ES-I3 (cell line): ENCODE measurements at regions not wholly inside any gene's neighbourhood (a gene's known extent, or its start where the extent isn't known, plus 50 kb on each side); places are given as distances from the start of the nearest gene placed in this dataset.

Source experiments
- H3K36me3 ChIP-seq: 2 replicates; pipeline ENCODE4 v1.6.1; 2013; ENCODE audit warnings: mild to moderate bottlenecking, low read length, control low read depth, moderate library complexity; ENCODE audit not compliant: insufficient read depth
- H3K4me1 ChIP-seq: 2 replicates; pipeline ENCODE4 v1.6.1; 2013; ENCODE audit warnings: mild to moderate bottlenecking, control low read depth, low read length; ENCODE audit not compliant: insufficient read depth
- H3K9ac ChIP-seq: 2 replicates; pipeline ENCODE4 v1.6.1; 2013; ENCODE audit warnings: low read depth, mild to moderate bottlenecking, low read length, moderate library complexity
- H3K9me3 ChIP-seq: 2 replicates; pipeline ENCODE4 v1.6.1; 2013; ENCODE audit warnings: mild to moderate bottlenecking, low read length, moderate library complexity; ENCODE audit not compliant: control insufficient read depth, insufficient read depth

GRCh38 chr15:93185796-93186195 lies 96.8 kb upstream of the RGMA start:
- no peak overlapping the region for H3K9ac ChIP-seq
- H3K4me1 ChIP-seq: peaks cover 27% of the 10 kb centered on the region
- H3K36me3 ChIP-seq: no peaks in the 10 kb centered on the region
- no peaks in the 10 kb centered on the region for H3K9me3 ChIP-seq

GRCh38 chr15:93182703-93183205 lies 93.7 kb upstream of the RGMA start:
- Histone ChIP-seq H3K9ac (no peak overlapping the region), H3K4me1 (peaks cover 22% of the 10 kb centered on the region), H3K9me3 (no peaks in the 10 kb centered on the region), H3K36me3 (no peaks in the 10 kb centered on the region)

- H3K9ac ChIP-seq: no peak overlapping the region
- peaks cover 15% of the 10 kb centered on the region for H3K4me1 ChIP-seq
- no peaks in the 10 kb centered on the region for H3K36me3 ChIP-seq
- no peaks in the 10 kb centered on the region for H3K9me3 ChIP-seq
Observed at GRCh38 chr15:93180656-93181055, 91.6 kb upstream of the RGMA start.

DNA sequence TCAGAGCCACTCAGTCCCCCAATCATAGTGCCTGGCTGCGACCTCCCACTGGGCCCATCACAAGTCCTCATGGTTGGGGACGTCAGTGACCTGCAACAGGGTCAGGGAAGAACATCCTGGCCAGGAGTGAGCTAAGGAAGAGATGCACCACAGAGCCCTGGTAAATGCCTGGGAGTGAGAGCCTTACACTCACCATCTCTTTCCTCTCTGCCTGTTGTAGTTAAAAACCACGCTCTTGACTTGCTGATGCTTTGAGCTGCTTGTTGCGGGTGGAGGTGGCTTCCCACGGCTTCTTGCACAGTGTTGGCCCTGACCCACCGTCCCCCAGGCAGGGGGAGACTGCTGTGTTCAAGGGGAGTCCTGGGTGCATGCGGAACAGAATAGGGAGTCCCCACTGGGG lies 91.1 kb upstream of the RGMA start:
- Histone ChIP-seq H3K36me3 (no peaks in the 10 kb centered on the region), H3K9me3 (no peaks in the 10 kb centered on the region), H3K9ac (no peak overlapping the region), H3K4me1 (peaks cover 15% of the 10 kb centered on the region)

GRCh38 chr15:93179700-93180102 lies 90.7 kb upstream of the RGMA start:
- H3K9ac ChIP-seq: no peak overlapping the region

GRCh38 chr15:93179072-93179471 lies 90.1 kb upstream of the RGMA start:
- Histone ChIP-seq H3K9me3 (no peaks in the 10 kb centered on the region), H3K9ac (no peak overlapping the region), H3K36me3 (no peaks in the 10 kb centered on the region), H3K4me1 (peaks cover 15% of the 10 kb centered on the region)

More at GRCh38 chr15:93179700-93180102, 90.7 kb upstream of the RGMA start:
- Histone ChIP-seq H3K4me1 (peaks cover 15% of the 10 kb centered on the region), H3K9me3 (no peaks in the 10 kb centered on the region), H3K36me3 (no peaks in the 10 kb centered on the region)

- H3K4me1 ChIP-seq: peaks cover 15% of the 10 kb centered on the region
Observed at GRCh38 chr15:93178371-93178770, 89.4 kb upstream of the RGMA start.

DNA sequence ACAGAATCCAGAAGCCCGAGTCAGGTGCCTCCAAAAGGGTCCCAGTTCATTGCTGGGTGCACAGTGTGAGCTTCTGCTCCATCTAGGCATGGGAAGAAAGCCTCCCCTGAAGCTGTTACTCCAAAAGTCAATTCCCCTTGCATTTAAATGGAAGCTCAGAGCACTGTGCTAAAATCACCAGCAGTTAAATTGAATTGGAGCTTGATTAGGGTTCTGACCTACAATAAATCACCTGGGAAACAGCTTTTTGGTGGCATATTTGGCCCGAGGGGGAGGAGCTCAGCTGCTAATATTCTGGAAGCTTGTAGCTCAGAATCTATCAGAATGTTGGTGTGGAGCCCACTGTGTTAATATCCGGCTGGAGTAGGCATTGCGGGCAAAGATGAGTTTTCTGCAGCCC lies 87.1 kb upstream of the RGMA start:
- Histone ChIP-seq H3K36me3 (no peaks in the 10 kb centered on the region), H3K9ac (no peak overlapping the region), H3K9me3 (0 out of 2 replicates have a peak, but pooled peaks cover 4% of the 10 kb centered on the region), H3K4me1 (peaks cover 10% of the 10 kb centered on the region)

More at GRCh38 chr15:93178371-93178770, 89.4 kb upstream of the RGMA start:
- Histone ChIP-seq H3K9me3 (no peaks in the 10 kb centered on the region), H3K9ac (no peak overlapping the region), H3K36me3 (no peaks in the 10 kb centered on the region)

GRCh38 chr15:93174836-93175235 lies 85.8 kb upstream of the RGMA start:
- no peaks in the 10 kb centered on the region; the same call in 1 of the 2 replicates for H3K4me1 ChIP-seq
- no peak overlapping the region for H3K9ac ChIP-seq
- no peaks in the 10 kb centered on the region for H3K36me3 ChIP-seq
- 0 out of 2 replicates have a peak, but pooled peaks cover 4% of the 10 kb centered on the region for H3K9me3 ChIP-seq

DNA sequence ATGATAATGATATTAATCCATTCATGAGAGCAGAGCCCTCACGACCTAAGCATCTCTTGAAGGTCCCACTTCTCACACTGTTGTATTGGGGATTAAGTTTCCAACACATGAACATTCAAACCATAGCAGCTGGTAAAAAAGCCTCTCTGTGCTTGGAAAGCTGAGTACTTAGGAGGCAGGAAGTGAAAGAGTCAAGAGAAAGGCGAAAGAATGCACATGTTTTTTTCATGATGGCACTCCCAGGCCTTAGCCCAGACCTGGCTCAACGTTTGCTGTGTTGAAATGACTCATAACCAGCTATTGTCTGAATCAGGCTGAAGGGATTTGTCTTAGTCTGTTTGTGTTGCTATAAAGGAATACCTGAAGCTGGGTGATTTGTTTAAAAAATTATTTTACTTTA lies 84.4 kb upstream of the RGMA start:
- no peaks in the 10 kb centered on the region for H3K36me3 ChIP-seq
- H3K4me1 ChIP-seq: no peaks in the 10 kb centered on the region
- 0 out of 2 replicates have a peak, but pooled peaks cover 4% of the 10 kb centered on the region for H3K9me3 ChIP-seq
- no peak overlapping the region for H3K9ac ChIP-seq

GRCh38 chr15:93171476-93171875 lies 82.5 kb upstream of the RGMA start:
- Histone ChIP-seq H3K9me3 (peaks cover 4% of the 10 kb centered on the region; the same call in 1 of the 2 replicates), H3K4me1 (no peaks in the 10 kb centered on the region), H3K9ac (no peak overlapping the region), H3K36me3 (no peaks in the 10 kb centered on the region)

DNA sequence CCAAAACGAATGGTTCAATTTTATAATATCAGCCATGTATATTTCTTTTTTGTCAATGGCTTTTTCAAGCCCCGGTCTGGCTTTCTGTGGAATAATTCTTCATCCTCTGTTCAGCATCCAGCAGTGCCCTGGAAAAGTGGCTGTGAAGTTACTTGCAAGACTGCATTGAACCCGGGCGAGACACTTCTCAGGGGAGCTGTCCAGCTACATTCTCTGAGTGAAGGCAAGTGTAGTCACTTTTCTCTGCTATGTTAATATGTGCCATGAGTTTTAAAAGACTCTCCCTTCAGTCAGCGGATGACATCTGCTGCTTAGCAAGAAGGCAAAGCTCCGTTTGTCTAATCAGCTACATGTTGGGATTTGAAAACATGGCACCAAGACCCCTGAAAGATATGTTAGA lies 81.3 kb upstream of the RGMA start:
- H3K9me3 ChIP-seq: peaks cover 4% of the 10 kb centered on the region; the same call in 1 of the 2 replicates
- H3K9ac ChIP-seq: no peak overlapping the region
- no peaks in the 10 kb centered on the region for H3K36me3 ChIP-seq
- no peaks in the 10 kb centered on the region for H3K4me1 ChIP-seq

- Histone ChIP-seq H3K9me3 (peaks cover 4% of the 10 kb centered on the region; the same call in 1 of the 2 replicates), H3K9ac (no peak overlapping the region), H3K36me3 (no peaks in the 10 kb centered on the region), H3K4me1 (no peaks in the 10 kb centered on the region)
Observed at GRCh38 chr15:93168910-93169309, 79.9 kb upstream of the RGMA start.

- no peaks in the 10 kb centered on the region for H3K36me3 ChIP-seq
Observed at GRCh38 chr15:93167291-93167690, 78.3 kb upstream of the RGMA start.

GRCh38 chr15:93166675-93167074 lies 77.7 kb upstream of the RGMA start:
- H3K36me3 ChIP-seq: no peaks in the 10 kb centered on the region
- H3K9me3 ChIP-seq: no peaks in the 10 kb centered on the region; the same call in 1 of the 2 replicates
- no peaks in the 10 kb centered on the region for H3K4me1 ChIP-seq
- H3K9ac ChIP-seq: no peak overlapping the region

More at GRCh38 chr15:93167291-93167690, 78.3 kb upstream of the RGMA start:
- H3K4me1 ChIP-seq: no peaks in the 10 kb centered on the region
- no peak overlapping the region for H3K9ac ChIP-seq
- no peaks in the 10 kb centered on the region; the same call in 1 of the 2 replicates for H3K9me3 ChIP-seq
